ENCODE measurements at regions not wholly inside any gene's neighbourhood (a gene's known extent, or its start where the extent isn't known, plus 50 kb on each side); places are given as distances from the start of the nearest gene placed in this dataset.

GRCh38 chr2:228875152-228875900 lies 395.8 kb downstream of the PID1 start:
- Histone ChIP-seq H3K9me1 (replicated peaks; ENCODE audit: control insufficient read depth, extremely low read depth, insufficient read depth, low read length) (no peaks in the 10 kb centered on the region), H4K20me1 (replicated peaks; ENCODE audit: control insufficient read depth, extremely low read depth, insufficient read depth, low read length) (no peaks in the 10 kb centered on the region), H3K9me3 (replicated peaks; ENCODE audit: control insufficient read depth, insufficient read depth, low read length) (peaks cover 10% of the 10 kb centered on the region), H2AFZ (ENCODE audit: low read depth, low read length) (no peak overlapping the region), H3K36me3 (ENCODE audit: control insufficient read depth in 2 of 2, extremely low read depth in 1 of 2, insufficient read depth in 2 of 2, low read length in 2 of 2) (no peaks in the 10 kb centered on the region), H3K4me3 (replicated peaks in 1 of 3; ENCODE audit: insufficient read depth in 1 of 3, low read depth in 1 of 3, low read length in 3 of 3) (no peak overlapping the region), H3K4me1 (ENCODE audit: control insufficient read depth, extremely low read depth, insufficient read depth, low read length) (no peaks in the 10 kb centered on the region), H3K27ac (ENCODE audit: insufficient read depth, low read depth, low read length) (no peak overlapping the region), H3K27me3 (ENCODE audit: control insufficient read depth in 2 of 2, insufficient read depth in 2 of 2, low read length in 2 of 2) (no peaks in the 10 kb centered on the region), H3K4me2 (ENCODE audit: insufficient read depth, low read length) (no peak overlapping the region), H3K9ac (replicated peaks; ENCODE audit: extremely low read depth, insufficient read depth, low read length) (no peak overlapping the region), H3K79me2 (ENCODE audit: control insufficient read depth, insufficient read depth, low read length) (no peaks in the 10 kb centered on the region)
- DNase-seq (ENCODE audit: low read depth, low spot score): no peak
- CTCF ChIA-PET: no interaction called here
- POLR2A ChIA-PET: no interaction called here
- dilution Hi-C loops (cut with MboI; ENCODE audit: extremely low pct_ligation_motif_present, low sequenced_read_pairs) (no loop called here), intact Hi-C loops (cut with micrococcal nuclease) (no loop called here)
- no peak for FAIRE-seq
- TF ChIP-seq FOS (IDR thresholded peaks at IDR 0.05; ENCODE audit: borderline replicate concordance, insufficient read depth, low read length): no peak
- TF ChIP-seq CTCF (IDR thresholded peaks at IDR 0.05; ENCODE audit: extremely low read depth in 1 of 2, insufficient read depth in 1 of 2, low read depth in 1 of 2, low read length in 2 of 2): no peak
- TF ChIP-seq, protein P1, sequence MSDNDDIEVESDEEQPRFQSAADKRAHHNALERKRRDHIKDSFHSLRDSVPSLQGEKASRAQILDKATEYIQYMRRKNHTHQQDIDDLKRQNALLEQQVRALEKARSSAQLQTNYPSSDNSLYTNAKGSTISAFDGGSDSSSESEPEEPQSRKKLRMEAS (IDR thresholded peaks at IDR 0.05; ENCODE audit: insufficient read depth, insufficient read length): no peak
- TF ChIP-seq POLR2A (IDR thresholded peaks at IDR 0.05; ENCODE audit: low read depth, low read length): no peak
- TF ChIP-seq EZH2 (IDR thresholded peaks at IDR 0.05; ENCODE audit: borderline replicate concordance, low read depth, low read length, severe bottlenecking): no peak
- no peak for TF ChIP-seq POLR2AphosphoS5 (IDR thresholded peaks at IDR 0.05; ENCODE audit: insufficient read depth, low read depth, low read length)
- TF ChIP-seq JUN (IDR thresholded peaks at IDR 0.05; ENCODE audit: borderline replicate concordance, insufficient read depth, insufficient read length, low read depth): no peak
- TF ChIP-seq GATA2 (IDR thresholded peaks at IDR 0.05; ENCODE audit: insufficient read depth, insufficient read length, low read depth, low read length): no peak
- no peak for TF ChIP-seq MYC (IDR thresholded peaks at IDR 0.05; ENCODE audit: low read depth, low read length)
- no TSS peak for BruUV-seq (replicated peaks)

All from endothelial cell of umbilical vein (primary cell).